ENCODE measurements at regions not wholly inside any gene's neighbourhood (a gene's known extent, or its start where the extent isn't known, plus 50 kb on each side); places are given as distances from the start of the nearest gene placed in this dataset.

DNA sequence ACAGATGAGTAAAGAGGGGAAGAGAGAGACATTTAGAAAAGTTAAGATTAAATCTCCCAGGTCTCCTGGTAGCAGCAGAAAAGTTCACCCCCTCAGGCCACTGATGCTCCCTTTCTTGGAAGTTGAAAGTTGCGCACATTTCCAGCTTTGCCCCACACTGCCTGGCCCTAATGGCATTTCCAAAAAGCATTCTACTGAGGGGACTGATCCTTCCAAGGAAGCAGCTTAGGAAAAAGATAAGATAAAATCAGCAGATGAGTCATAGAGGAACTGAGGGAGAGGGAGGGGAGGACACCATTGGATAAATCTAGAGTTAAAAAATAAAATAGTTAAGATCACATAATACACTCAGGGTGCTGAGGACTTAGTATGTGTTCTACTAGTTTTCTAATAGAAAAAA, 67.6 kb upstream of the SLC12A2 start:
- TF ChIP-seq CTCF (IDR thresholded peaks at IDR 0.05) (no peak), BHLHE40 (IDR thresholded peaks at IDR 0.05; ENCODE audit: low read depth, low read length) (no peak), NPAS2 (CRISPR knock-in tag; IDR thresholded peaks at IDR 0.05; ENCODE audit: borderline replicate concordance) (no peak), SREBF2 (IDR thresholded peaks at IDR 0.05) (no peak), HDAC2 (IDR thresholded peaks at IDR 0.05) (no peak), MAX (IDR thresholded peaks at IDR 0.05) (no peak), POLR2A (IDR thresholded peaks at IDR 0.05; ENCODE audit: low read length) (no peak)
